ENCODE measurements at regions not wholly inside any gene's neighbourhood (a gene's known extent, or its start where the extent isn't known, plus 50 kb on each side); places are given as distances from the start of the nearest gene placed in this dataset.

- TF ChIP-seq CTCF (IDR thresholded peaks at IDR 0.05) (no peak), POLR2A (IDR thresholded peaks at IDR 0.05) (no peak)
Measured at GRCh38 chr5:63049935-63050334, 471.3 kb downstream of the LRRC70 start.
